Epidermal melanocyte (primary cell): ENCODE measurements at regions not wholly inside any gene's neighbourhood (a gene's known extent, or its start where the extent isn't known, plus 50 kb on each side); places are given as distances from the start of the nearest gene placed in this dataset.

ENCODE experiments used
- DNase-seq: peaks from one replicate; pipeline ENCODE4 v3.0.0; 2011; ENCODE audit warnings: low spot score; ENCODE audit not compliant: insufficient read length

DNA sequence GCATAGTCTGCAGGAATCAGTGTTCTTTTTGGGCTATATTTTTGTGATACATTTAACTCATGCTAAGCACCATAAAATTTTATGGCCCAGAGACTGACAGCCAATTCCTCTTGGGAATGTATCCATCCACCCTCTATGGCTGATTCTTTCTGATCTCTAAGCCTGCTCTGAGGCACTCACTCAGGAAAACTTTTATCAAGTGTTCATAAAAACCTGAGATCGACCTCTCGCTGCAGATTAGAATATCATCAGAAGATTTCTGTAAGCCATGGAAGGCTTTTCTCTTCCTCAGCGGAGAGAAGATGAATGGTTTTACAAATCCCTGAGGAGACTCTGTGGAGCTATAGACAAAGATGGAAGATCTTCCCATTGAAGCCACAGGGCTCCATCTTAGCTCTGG lies 489.8 kb upstream of the GHITM start:
- no peak for DNase-seq

DNA sequence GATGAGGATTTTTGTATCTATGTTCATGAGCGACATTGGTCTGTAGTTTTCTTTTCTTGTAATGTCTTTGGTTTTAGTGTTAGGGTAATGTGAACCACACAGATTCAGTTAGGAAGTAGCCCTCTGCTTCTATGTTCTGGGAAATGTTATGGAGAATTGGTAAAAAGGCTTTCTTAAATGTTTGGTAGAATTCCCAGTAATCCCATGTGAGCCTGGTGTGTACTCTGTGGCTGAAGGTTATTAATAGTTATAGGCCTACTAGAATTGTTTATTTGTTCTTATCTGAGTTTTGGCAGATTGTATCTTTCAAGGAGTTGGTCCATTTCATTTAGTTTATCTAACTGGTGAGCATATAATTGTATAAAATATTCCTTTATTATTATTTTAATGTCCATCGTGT lies 484.6 kb upstream of the GHITM start:
- no peak for DNase-seq

DNA sequence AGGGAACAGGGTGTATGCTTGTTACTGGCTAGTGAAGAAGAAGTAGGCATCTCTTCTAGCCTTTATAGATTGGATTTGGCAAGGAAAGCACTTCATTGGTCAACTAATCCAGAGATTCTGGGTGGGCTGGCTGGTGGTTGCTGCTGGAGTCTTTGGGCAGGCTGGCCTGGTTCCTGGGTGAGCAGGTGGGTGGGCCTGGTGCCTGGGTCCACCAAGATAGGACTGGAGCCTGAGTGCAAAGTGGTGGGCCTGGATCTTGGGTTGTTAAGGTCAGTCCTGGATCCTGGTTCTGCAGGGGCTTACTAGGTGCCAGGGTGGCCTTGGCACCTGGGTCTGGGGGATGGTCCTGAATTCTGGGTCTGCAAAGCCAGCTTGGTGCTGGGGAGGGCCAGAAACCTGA lies 482.4 kb upstream of the GHITM start:
- DNase-seq, result no peak

DNA sequence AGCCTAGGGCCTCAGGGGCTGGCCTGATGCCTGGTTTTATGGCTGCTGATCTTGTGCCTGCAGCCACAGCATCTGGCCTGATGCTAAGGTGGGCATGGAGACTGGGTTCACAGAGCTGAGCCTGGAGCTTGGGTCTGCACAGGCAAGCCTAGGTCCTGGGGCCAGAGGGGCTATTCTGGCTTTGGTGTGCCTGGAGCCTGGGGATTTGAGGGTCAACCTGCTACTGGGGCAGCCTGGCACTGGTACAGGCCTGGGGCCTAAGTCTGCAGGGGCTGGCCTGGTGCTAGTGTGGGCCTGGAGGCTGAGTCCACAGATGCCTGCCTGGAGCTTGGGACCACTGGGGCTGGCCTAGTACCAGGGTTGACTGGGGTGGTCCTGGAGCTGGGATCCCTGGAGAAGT lies 481.8 kb upstream of the GHITM start:
- DNase-seq, result no peak

DNA sequence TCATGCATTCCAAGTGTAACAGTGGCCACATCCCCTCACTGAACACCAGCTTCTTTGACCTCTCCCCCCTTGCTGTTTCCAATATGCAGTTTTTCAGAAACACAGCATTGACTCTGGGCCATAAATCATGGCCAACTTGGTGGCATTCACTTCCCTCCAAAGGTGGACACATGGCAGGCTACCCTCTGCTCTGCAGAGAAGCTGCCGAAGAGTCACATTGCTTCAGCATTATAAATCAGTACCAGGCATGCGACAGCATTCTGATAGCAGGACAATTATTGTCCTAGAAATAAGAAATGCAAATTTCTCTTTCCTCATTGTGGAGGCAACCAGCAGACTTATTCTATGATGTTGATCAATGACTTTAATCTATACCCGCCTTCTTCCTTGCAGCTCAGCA lies 475.4 kb upstream of the GHITM start:
- no peak for DNase-seq

DNA sequence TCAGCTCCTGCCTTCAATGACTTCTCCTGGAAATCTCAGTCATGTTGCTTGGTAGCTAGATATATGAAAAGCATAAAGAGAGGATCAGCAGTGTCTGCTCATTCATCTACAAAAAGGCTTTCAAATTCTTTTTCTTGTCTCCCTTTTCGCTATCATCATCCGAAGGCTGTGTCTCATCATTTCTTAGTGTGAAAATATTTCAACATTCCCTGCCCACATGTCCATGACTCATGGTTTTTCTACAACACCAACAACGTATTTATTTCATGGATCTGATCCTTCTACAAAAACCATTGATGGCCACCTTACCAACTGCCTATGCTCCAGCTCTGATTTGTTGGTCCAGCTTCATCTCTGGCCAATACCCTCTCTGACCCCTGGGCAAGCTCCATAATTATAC lies 472.5 kb upstream of the GHITM start:
- no peak for DNase-seq

DNA sequence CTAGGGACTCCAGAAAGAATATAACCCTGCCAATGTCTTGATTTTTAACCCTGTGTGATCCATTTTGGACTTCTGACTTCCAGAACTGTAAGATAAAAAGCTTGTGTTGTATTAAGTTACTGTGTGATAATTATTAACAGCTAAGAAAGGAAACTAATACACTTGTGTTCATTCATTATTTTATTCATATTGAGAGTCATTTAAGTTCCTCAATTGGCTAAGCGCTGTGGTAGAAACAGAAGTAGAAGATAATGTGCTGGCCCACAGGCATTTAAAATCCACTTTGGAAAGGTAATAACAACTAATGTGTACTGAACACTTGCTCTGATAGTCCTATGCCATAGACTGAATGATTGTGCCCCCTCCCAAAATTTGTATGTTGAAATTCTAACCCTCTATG lies 471.7 kb upstream of the GHITM start:
- no peak for DNase-seq

DNA sequence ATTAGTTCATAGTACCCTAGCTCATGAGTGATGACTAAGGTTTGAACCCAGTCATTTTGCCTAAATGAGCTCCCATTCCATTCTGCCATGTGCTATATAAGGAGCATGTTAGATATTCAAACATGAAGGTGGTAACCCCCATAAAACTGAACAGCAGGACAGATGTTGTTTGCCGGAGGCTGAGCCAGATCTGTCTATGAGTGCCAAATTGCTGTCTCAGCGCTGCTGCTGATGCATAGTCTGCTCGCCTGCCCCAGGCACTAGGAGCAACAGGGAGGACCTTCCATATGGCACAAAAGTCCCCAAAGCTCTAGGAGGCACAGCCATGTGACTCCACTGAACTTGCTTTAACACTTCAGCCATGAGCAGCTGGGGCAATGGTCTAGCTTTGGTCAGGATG lies 466.0 kb upstream of the GHITM start:
- no peak for DNase-seq

DNA sequence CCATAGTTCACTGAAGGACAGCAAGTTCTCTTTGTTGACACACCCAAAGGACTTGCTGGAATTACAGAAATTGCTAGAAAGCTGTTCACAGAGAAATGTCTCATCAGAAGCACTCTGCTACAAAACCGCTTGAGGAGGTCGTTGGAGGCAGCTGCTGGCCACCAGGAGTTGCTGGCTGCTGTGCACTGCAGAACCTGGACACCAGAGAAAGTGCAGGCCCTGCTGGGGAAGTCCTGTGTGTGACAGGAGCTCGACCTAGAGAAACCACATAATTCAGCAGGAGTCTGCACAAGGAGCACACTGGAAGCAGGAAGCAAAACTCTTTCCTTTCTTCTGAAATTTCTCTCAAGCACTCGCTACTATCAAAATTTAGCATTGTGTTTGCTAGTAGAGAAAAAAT lies 461.5 kb upstream of the GHITM start:
- DNase-seq, result no peak

DNA sequence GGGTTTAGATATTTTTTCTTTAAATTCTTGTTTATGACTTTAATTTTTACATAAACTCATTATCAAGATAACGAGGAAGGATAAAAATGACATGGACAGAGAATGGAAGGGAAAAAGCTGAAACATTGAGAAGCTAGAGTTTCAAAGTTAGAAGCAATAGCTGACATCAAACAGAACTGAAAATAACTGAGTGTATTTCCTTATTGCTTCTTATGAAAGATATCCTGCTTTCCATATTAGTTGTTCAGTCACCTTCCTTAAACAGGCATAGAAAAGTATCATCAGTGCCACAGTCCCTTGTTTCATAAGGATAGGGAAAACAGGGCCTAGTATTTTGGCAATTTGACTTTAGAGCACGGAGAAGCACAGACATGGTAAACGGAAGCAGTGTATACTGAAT lies 460.5 kb upstream of the GHITM start:
- no peak for DNase-seq

DNA sequence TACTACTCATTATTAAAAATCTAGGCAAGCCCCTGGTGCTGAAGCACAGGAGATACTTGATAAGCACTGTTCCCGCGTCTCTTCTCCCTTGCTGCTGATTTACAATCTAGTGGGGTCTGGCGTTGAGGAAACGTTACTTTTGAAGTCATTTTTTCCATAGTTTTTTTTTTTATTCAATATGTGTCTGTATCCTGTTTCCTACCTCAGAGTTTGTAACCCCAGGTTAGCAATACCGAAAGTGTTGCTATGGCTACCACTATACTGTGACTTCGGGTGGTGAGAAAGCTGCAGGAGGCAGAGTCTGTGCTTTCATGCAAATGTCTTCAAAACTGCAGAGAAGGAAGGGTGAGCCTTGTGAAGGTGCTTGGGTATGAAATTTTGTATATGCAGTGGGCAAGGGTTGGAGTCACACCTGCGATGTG lies 458.8 kb upstream of the GHITM start:
- DNase-seq, result no peak

DNA sequence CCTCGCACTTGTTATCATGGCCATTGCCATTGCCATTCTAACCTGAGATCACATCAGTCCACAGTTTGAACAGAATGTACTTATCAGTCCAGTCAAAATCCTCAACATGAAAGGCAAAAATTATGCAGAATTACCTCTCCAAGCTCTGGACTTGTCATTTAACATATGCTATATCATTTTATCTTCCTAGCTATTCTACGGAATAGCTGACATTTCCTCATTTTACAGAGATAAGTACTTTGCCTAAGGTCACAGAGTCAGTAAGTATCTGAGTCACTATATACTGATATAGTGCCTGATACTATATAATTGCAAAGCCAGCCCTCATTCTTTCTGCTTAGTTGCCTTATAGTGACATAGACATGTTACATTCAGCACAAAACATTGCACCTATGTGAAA lies 456.9 kb upstream of the GHITM start:
- no peak for DNase-seq

DNA sequence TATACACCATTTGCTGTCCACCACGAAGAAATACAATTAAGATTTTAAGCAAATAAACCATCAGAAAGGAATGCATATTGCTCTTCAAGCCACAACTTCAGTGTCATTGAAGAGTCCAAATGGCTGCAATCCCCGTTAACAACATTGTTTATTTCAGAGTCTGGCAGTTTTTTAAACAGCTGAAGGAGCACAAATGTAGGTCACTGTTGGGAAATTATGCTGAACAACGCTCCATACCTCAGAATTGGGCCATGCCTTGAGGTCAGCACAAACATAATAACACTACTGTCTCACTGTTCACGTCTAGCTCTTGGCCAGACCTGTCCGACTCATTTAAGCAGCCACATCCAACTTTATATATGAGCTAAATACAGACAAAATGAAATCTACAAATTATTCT lies 453.9 kb upstream of the GHITM start:
- DNase-seq, result no peak

DNA sequence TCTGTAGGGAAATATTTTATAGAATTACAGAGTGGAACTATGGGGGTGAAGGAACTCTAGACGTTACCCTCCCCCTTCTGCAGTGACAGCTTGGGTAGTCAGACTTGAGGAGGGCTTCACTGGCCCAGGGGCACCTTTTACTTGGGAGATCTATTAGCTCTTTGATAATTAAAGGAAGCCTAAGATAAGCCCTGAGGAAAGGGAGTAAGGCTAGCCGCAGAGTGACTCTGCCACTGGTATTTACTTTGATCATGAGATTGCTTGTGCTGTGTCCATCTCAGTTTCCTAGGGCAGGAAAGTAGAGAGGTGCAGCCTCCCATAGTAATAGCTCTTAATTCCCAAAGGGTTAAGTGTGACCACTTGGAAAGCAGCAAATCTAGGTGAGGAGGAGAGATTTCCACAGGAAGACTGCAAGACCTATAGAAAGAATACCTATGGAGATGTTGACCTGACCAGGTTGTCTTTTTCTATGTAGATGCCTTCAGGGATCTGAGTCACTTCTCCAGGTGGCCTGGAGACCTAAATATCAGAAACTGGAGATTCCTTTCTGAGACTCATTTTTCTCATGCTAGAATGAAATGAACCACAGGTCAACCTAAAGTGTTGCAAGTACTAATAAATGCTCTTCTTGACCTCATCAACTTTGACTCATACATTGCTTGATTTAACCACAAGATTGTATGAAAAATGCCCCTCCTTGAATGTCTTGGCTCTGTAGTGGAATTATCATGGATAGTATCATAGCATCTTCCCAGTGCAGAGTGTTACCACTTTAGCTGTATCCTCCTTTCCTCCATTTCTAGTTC lies 447.3 kb upstream of the GHITM start:
- no peak for DNase-seq

DNA sequence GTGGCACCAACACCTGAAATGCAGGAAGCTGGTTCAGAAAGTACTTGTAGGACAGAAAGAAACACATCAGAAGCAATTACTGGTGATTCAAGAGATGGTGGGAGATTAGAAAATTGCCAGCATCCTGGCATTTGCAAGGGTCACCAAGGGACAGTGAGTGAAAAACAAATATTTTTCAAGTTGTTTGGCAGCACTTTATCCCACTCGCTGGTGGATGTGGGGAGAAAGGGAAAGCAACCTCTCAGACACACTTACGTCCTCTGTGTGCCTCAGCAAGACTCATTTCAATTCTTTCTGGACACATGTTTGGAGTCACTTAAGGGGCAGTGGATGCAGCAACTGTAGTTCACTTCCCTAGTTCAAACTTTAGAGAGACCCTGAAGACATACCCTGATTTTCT lies 440.4 kb upstream of the GHITM start:
- no peak for DNase-seq

DNA sequence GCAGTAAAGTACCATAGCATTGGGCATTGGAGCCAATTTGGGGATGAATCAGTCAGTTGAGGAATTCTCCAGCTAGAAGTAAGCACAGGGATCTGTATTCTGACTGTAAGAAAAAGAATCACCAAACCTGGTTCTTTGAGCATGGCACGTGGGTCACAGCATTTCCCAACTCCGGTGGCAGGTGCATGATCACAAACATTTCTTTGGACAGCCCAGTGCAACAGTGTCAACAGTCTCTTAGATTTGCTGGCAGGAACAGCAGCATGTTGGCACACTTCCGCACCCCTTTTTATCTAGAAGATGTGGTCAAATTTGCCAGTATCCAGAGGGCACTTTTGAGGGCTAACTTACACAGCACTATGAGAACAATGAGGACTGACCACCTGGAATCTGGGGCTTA lies 437.5 kb upstream of the GHITM start:
- no peak for DNase-seq

DNA sequence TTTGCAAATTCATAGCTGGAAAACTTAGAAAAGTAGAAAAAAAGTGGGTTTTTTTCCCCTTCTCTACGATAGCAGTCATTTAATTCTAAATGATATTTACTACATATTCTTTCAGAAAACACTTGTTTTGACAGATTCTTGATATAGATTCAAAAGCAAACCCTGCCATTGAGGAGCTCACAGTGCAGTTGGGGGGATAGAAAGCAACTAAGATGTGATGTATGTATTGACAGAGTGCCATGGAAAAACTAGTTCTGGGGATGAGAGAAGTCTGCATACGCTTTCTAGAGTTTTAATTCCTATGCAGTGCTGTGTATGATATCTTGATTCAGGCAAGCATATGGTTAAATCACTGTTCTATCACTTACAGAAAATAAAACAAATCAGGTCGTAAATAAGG lies 436.6 kb upstream of the GHITM start:
- DNase-seq, result no peak

DNA sequence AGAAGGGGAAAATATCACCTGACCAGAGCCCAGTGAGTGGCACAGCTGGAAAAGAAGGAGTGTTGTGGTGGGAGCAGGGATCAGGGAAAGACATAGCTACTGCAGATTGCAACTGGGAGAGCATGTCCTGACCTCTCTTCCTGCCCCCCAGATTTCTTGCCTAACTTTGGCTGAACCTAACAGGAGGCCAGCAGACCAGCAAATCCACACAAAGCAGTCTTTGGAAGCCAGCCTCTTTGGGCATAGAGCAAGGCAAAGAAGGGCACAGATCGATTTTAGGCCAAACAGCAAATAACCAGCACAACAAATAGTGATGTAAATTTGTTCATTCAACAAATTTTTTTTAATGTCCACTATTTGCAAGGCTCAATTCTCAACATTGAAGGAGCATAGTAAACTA lies 433.2 kb upstream of the GHITM start:
- no peak for DNase-seq

DNA sequence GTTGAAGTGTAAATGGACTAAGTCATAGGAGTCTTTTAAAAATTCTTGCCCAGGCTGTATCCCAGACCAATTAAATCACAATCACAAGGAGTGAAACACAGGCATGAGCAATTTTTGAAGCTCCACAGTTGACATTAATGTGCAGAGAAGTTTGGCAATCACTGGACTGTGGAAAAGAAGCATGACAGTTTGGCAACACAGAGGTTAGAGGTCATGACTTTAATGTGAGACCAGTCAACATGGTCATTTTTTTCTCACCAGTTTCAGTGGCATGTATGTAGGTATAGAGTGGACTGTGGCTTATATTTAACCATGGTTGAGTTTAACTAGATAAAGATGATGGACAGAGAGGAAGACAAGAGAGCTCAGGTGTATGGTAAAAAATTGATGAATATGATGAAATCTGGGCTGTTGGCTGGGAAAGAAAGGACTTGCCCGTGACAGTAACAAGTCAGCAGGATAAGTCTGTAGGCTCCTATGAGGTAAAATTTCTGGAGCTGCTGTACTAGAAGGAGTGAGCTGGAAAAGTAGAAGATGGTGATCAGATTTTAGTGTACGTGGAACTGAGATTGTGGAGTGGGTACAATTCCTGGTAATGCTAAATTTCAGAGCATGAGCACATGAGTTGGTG lies 432.2 kb upstream of the GHITM start:
- DNase-seq, result no peak

DNA sequence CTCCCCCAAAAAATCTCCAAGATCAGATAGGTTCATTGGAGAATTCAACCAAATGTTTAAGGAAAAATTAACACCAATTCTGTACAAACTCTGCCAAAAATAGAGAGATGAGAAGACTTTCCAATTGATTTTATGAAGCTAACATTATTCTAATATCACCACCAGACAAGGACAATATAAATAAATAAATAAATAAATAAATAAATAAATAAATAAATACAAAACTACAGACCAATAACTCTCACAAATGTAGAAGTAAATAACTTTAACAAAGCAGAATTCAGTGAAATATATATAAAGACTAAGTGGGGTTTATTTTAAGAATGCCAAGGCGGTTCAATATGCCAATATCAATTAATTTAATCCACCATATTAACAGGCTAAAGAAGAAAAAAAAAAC lies 425.9 kb upstream of the GHITM start:
- no peak for DNase-seq

DNA sequence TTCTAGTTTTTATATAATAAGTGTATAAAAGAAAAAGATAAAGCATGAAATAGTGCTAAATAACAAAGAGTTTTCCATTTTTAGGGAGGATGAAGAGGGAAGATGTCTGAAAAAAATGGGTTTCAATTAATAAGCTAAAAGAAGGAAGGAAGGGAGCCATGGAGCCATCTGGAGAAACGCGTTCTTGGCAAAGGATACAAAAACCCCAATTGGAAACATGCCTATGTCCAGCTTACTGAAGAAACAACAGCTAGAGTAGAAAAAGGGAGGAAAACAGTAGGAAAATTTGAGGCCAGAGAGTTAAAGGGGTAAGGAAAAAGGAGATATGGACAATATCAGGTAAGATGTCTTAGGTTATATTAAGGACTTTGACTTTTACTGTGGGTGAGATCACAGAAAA lies 416.2 kb upstream of the GHITM start:
- no peak for DNase-seq

DNA sequence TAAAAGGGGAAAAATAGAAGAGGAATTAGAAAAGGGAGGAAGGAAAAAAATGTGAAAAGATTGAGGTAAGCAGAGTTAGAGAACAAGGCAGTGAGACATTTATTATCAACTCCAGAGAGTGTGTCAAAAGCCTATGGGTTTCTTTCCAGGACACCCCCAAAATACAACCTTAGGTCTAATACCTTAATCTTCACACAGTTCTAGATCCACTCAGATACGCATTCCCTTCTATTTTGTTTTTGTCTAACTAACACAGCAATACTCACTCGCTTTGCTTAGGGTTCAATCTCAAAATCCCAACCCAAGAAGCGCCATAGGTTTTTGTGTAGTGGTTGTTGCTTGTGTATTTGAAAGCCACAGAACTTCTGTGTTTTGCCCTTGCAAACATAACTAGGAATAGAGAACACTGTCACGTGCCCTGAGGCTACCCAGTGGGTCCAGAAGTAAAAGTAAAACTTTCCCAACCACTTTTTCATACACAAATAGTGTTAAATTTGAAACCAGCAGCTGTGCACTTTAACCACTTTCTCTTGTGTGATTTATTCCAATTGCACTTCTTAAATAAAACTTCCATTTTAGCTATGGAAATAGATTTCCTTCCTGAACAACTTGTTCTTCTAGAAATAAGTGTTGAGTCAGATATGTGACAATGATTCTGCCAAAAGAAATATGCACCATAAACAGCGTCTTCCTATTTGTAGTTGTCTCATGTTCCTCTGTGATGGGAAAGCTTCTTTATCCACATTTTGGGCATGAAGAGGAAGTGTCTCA lies 414.7 kb upstream of the GHITM start:
- no peak for DNase-seq

DNA sequence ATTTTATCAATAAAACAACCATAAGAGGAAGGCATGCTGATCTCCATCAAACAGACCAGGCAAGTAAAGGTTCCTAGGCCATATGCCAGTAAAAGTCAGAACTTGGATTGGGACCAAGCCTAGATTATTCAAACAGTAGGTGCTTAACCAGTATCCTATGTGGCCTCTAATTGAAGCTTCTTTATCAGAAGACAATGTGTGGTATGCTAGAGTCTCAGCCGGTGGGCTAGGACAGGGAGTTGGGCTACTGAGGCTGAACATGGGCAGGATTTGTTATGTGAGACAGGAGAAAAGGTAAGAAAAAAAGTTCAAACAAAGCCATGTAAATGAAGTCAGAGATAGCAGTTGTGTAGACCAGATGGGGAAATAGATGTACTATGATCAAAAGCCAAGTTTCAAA lies 413.7 kb upstream of the GHITM start:
- DNase-seq, result no peak
